Omental fat pad (tissue), 3 donors: ENCODE measurements at regions not wholly inside any gene's neighbourhood (a gene's known extent, or its start where the extent isn't known, plus 50 kb on each side); places are given as distances from the start of the nearest gene placed in this dataset.

ENCODE experiments used
- ATAC-seq: fragments of 150-250 bp; one replicate; pipeline ENCODE4 v1.9.1; 2016; ENCODE audit warnings: mild to moderate bottlenecking, moderate library complexity; ENCODE audit not compliant: low FRiP score
- DNase-seq: peaks from one replicate; pipeline ENCODE4 v3.0.0-alpha.2; 2019; ENCODE audit warnings: low spot score
- TF ChIP-seq, protein P1 (sequence below), 3 donors: fragments of 450-650 bp; IDR thresholded peaks; one replicate each; pipeline ENCODE4 v1.5.1; 2016 to 2017; ENCODE audit warnings: antibody characterized with exemption in 3 of 3, mild to moderate bottlenecking in 3 of 3, moderate library complexity in 2 of 3

- ATAC-seq: no peak
- DNase-seq: no peak
- TF ChIP-seq, protein P1, sequence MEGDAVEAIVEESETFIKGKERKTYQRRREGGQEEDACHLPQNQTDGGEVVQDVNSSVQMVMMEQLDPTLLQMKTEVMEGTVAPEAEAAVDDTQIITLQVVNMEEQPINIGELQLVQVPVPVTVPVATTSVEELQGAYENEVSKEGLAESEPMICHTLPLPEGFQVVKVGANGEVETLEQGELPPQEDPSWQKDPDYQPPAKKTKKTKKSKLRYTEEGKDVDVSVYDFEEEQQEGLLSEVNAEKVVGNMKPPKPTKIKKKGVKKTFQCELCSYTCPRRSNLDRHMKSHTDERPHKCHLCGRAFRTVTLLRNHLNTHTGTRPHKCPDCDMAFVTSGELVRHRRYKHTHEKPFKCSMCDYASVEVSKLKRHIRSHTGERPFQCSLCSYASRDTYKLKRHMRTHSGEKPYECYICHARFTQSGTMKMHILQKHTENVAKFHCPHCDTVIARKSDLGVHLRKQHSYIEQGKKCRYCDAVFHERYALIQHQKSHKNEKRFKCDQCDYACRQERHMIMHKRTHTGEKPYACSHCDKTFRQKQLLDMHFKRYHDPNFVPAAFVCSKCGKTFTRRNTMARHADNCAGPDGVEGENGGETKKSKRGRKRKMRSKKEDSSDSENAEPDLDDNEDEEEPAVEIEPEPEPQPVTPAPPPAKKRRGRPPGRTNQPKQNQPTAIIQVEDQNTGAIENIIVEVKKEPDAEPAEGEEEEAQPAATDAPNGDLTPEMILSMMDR (IDR thresholded peaks at IDR 0.05): no peak
Measured at GRCh38 chr1:182281541-182281940, 110.0 kb downstream of the GLUL start.

- ATAC-seq: no peak
Measured at GRCh38 chr1:182280504-182280900, 111.1 kb downstream of the GLUL start.

GRCh38 chr1:182279724-182280503 lies 111.7 kb downstream of the GLUL start:
- ATAC-seq (no peak), DNase-seq (no peak)
- TF ChIP-seq, protein P1 (IDR thresholded peaks at IDR 0.05): no peak

More at GRCh38 chr1:182280504-182280900, 111.1 kb downstream of the GLUL start:
- no peak for DNase-seq
- TF ChIP-seq, protein P1 (IDR thresholded peaks at IDR 0.05): no peak

DNA sequence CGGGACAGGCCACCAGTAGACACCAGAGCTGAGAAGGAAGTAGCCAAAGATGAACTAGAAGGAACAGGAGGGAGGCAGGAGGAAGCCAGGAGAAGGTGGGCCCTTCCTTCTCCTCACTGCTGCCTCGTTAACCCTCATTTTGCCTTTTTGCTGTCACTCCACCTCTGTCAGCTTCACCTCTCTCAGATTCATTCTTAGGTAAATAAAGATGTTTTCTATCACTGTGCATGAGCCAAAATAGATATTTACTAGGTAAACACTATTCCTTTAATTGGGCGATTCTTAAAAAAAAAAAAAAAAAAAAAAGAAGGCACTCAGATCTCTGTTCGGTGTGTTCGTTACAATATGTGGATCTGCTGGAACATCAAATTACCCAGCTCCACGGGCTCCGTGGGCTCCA lies 112.3 kb downstream of the GLUL start:
- TF ChIP-seq, protein P1 (IDR thresholded peaks at IDR 0.05): no peak

DNA sequence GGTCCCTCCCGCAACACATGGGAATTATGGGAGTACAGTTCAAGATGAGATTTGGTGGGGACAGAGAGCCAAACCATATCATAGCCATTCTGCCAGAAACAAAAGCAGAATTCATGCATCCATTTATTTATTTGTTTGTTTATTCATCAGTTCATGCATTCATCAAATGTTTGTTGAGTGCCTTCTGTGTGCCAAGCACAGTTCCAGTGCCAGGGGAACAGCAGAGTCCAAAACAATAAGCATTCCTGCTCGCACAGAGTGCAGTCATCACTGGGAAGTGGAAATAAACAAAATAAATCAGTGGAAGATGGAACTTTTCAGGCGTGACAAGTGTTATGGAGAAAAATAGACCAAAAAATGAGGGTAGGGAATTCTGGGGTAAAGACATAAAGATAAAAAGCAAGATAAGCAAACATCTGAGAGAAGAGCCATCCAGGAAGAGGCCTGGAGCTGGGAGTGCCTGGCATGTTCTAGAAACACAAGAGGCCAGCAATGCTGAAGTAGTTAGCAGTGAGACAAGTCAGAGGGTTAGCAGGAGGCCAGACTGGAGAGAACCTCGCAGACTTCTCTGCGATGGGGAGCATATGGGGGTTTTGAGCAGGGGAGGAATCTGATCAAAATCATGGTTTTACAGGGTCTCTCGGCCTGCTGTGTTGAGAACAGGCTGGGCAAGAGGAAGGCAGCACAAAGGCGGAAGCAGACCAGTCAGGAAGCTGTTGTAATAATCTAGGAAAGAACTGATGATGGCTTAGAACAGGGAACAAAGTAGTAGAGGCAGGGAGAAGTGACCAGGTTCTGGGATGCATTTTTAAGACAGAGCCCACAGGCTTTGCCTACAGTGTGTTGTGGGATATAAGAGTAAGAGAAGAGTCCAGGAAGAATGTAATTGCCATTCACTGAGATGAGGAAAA lies 113.2 kb downstream of the GLUL start:
- TF ChIP-seq, protein P1 (IDR thresholded peaks at IDR 0.05): no peak
- ATAC-seq: no peak
- no peak for DNase-seq

More for the DNA sequence above, 112.3 kb downstream of the GLUL start:
- DNase-seq (no peak), ATAC-seq (no peak)

DNA sequence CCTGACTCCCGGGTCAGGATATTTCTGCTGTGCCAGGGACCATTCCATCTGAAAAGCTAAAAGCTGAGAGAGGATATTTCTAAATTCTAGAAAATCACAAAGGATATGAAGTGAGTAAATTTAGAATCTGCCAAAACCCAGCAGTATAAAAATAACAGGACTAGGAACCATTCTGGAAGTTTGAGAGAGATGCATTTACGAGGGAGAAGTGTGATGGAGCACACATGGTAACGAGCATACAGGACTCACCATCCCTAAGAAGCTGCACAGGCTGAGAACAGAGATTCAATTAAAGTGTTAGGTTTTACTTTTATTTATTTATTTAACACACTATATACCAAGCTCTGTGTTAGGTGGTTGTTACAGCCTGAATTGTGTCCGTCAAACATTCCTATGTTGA lies 116.3 kb downstream of the GLUL start:
- TF ChIP-seq, protein P1 (IDR thresholded peaks at IDR 0.05): no peak
- no peak for DNase-seq
- no peak for ATAC-seq
